Mesodermal cell (in vitro differentiated cells): ENCODE measurements at regions not wholly inside any gene's neighbourhood (a gene's known extent, or its start where the extent isn't known, plus 50 kb on each side); places are given as distances from the start of the nearest gene placed in this dataset.
A peak's percentile ranks its signal among the peaks of the same experiment; 100 is the strongest.
"Not testable (repeated sequence)": the region's sequence is repeated elsewhere in the genome, so short reads cannot be mapped to it uniquely, and the experiment has no call there.

Source experiments
- H3K27ac ChIP-seq: 2 replicates; pipeline ENCODE4 v1.7.0; 2013; ENCODE audit warnings: mild to moderate bottlenecking, low read depth, low read length, moderate library complexity; ENCODE audit not compliant: severe bottlenecking
- H3K36me3 ChIP-seq: 2 replicates; pipeline ENCODE4 v1.7.1; 2013; ENCODE audit warnings: mild to moderate bottlenecking, low read length, moderate library complexity; ENCODE audit not compliant: control insufficient read depth, insufficient read depth
- H3K4me1 ChIP-seq: one replicate; pipeline ENCODE4 v1.7.1; 2013; ENCODE audit warnings: mild to moderate bottlenecking, low read length; ENCODE audit not compliant: insufficient read depth, control insufficient read depth, poor library complexity, severe bottlenecking
- H3K4me3 ChIP-seq: 2 replicates; pipeline ENCODE4 v1.7.0; 2013; ENCODE audit warnings: low read length, control low read depth, mild to moderate bottlenecking; ENCODE audit not compliant: insufficient read depth, poor library complexity, severe bottlenecking; ENCODE audit errors: extremely low read depth
- H3K9me3 ChIP-seq: 2 replicates; pipeline ENCODE4 v1.7.1; 2013; ENCODE audit warnings: mild to moderate bottlenecking, low read length, moderate library complexity; ENCODE audit not compliant: control insufficient read depth
- WGBS, 2 experiments: methylation state at CpG; one replicate each; pipeline ENCODE4 v1.1.5; 2013; ENCODE audit warnings: missing lambda C conversion rate in 2 of 2; ENCODE audit not compliant: insufficient coverage in 2 of 2; 5-methylcytosine and 5-hydroxymethylcytosine counted together

GRCh38 chr9:124125651-124125977, 114.0 kb downstream of the LHX2 start:
- 26 to 36% methylated on average over 10 to 11 of the region's 12 CpGs for WGBS, 2 experiments
- peaks cover 4% of the 10 kb centered on the region for H3K9me3 ChIP-seq
- no peak overlapping the region for H3K27ac ChIP-seq
- peaks cover 8% of the 10 kb centered on the region for H3K4me1 ChIP-seq
- H3K4me3 ChIP-seq, result no peak overlapping the region
- H3K36me3 ChIP-seq, result no peaks in the 10 kb centered on the region

- no peaks in the 10 kb centered on the region for H3K36me3 ChIP-seq
- H3K4me1 ChIP-seq, result peaks cover 13% of the 10 kb centered on the region
- no peaks in the 10 kb centered on the region for H3K9me3 ChIP-seq
- H3K27ac ChIP-seq, result no peak overlapping the region
- WGBS, 2 experiments, result 28 to 30% methylated on average over 16 to 17 of the region's 19 CpGs
- no peak overlapping the region for H3K4me3 ChIP-seq
Observed at GRCh38 chr9:124126648-124127646, 115.4 kb downstream of the LHX2 start.

- Histone ChIP-seq H3K27ac (no peak overlapping the region), H3K4me1 (peaks cover 22% of the 10 kb centered on the region), H3K4me3 (no peak overlapping the region), H3K36me3 (no peaks in the 10 kb centered on the region), H3K9me3 (no peaks in the 10 kb centered on the region)
- 86% methylated on average over 12 of the region's 12 CpGs for WGBS, 2 experiments
Observed at GRCh38 chr9:124128568-124129166, 117.1 kb downstream of the LHX2 start.

GRCh38 chr9:124130277-124131075, 118.9 kb downstream of the LHX2 start:
- 91 to 92% methylated on average over 14 to 16 of the region's 18 CpGs for WGBS, 2 experiments
- H3K27ac ChIP-seq, result no peak overlapping the region
- H3K9me3 ChIP-seq, result no peaks in the 10 kb centered on the region
- peaks cover 18% of the 10 kb centered on the region for H3K4me1 ChIP-seq
- H3K4me3 ChIP-seq, result no peak overlapping the region
- no peaks in the 10 kb centered on the region for H3K36me3 ChIP-seq

- 83 to 92% methylated on average over 4 to 5 of the region's 7 CpGs for WGBS, 2 experiments
- not testable (repeated sequence) for H3K9me3 ChIP-seq, H3K36me3 ChIP-seq, H3K4me3 ChIP-seq
- peak overlapping the region; percentile 16 for H3K27ac ChIP-seq
- H3K4me1 ChIP-seq, result peaks cover 14% of the 10 kb centered on the region
Observed at GRCh38 chr9:124131518-124131917, 120.0 kb downstream of the LHX2 start.

GRCh38 chr9:124132671-124133147, 121.1 kb downstream of the LHX2 start:
- WGBS, 2 experiments, result 70 to 78% methylated on average over 9 to 10 of the region's 10 CpGs
- Histone ChIP-seq H3K4me1 (peaks cover 20% of the 10 kb centered on the region), H3K36me3 (no peaks in the 10 kb centered on the region), H3K27ac (peak overlapping the region; percentile 29), H3K4me3 (no peak overlapping the region), H3K9me3 (no peaks in the 10 kb centered on the region)

- H3K27ac ChIP-seq, result no peak overlapping the region
- H3K36me3 ChIP-seq, result no peaks in the 10 kb centered on the region
- H3K9me3 ChIP-seq, result no peaks in the 10 kb centered on the region
- no peak overlapping the region for H3K4me3 ChIP-seq
- peaks cover 20% of the 10 kb centered on the region for H3K4me1 ChIP-seq
- 57 to 79% methylated on average over 4 to 5 of the region's 6 CpGs for WGBS, 2 experiments
Observed at GRCh38 chr9:124133727-124134126, 122.2 kb downstream of the LHX2 start.

GRCh38 chr9:124134526-124134925, 123.0 kb downstream of the LHX2 start:
- no peak overlapping the region for H3K27ac ChIP-seq
- 100% methylated on average over 1 of the region's 3 CpGs; no CpG with 5 or more reads in 1 of the 2 experiments for whole genome bisulfite sequencing, 2 experiments
- H3K36me3 ChIP-seq, result no peaks in the 10 kb centered on the region
- H3K4me3 ChIP-seq, result no peak overlapping the region
- H3K9me3 ChIP-seq, result no peaks in the 10 kb centered on the region
- peaks cover 25% of the 10 kb centered on the region for H3K4me1 ChIP-seq

GRCh38 chr9:124135813-124136365, 121.9 kb upstream of the NEK6 start:
- H3K36me3 ChIP-seq, result no peaks in the 10 kb centered on the region
- H3K9me3 ChIP-seq, result no peaks in the 10 kb centered on the region
- H3K27ac ChIP-seq, result no peak overlapping the region
- peaks cover 25% of the 10 kb centered on the region for H3K4me1 ChIP-seq
- H3K4me3 ChIP-seq, result no peak overlapping the region
- WGBS, 2 experiments, result 84 to 100% methylated on average over 1 of the region's 1 CpG
